ENCODE measurements at regions not wholly inside any gene's neighbourhood (a gene's known extent, or its start where the extent isn't known, plus 50 kb on each side); places are given as distances from the start of the nearest gene placed in this dataset.

DNA sequence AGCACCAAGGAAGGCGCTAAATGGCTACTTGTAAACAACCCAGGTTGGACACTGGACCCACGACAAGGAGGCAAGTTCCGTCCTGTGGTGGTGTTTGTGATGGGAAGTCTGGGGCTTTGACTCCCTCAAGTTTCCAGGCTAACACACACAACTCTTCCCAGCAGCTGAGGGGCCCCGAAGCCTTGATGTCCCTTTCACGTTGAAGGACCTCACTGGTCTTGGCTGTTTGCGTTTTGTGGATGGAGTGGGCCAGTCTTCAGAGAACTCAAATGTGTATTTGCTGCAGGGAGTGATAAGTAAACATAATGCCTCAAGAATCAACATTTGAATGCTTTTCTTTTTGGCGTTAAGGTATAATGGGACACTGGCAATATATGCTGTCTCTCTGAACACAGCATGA, 199.2 kb downstream of the TM9SF2 start:
- no peak for DNase-seq (ENCODE audit: low read depth)
- H3K4me3 ChIP-seq (ENCODE audit: control insufficient read depth, low read depth, low read length), result no peak overlapping the region
- TF ChIP-seq, protein P1, sequence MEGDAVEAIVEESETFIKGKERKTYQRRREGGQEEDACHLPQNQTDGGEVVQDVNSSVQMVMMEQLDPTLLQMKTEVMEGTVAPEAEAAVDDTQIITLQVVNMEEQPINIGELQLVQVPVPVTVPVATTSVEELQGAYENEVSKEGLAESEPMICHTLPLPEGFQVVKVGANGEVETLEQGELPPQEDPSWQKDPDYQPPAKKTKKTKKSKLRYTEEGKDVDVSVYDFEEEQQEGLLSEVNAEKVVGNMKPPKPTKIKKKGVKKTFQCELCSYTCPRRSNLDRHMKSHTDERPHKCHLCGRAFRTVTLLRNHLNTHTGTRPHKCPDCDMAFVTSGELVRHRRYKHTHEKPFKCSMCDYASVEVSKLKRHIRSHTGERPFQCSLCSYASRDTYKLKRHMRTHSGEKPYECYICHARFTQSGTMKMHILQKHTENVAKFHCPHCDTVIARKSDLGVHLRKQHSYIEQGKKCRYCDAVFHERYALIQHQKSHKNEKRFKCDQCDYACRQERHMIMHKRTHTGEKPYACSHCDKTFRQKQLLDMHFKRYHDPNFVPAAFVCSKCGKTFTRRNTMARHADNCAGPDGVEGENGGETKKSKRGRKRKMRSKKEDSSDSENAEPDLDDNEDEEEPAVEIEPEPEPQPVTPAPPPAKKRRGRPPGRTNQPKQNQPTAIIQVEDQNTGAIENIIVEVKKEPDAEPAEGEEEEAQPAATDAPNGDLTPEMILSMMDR (conservative IDR thresholded peaks at IDR 0.05; ENCODE audit: control insufficient read depth, insufficient read depth, low read depth, low read length), result no peak

DNA sequence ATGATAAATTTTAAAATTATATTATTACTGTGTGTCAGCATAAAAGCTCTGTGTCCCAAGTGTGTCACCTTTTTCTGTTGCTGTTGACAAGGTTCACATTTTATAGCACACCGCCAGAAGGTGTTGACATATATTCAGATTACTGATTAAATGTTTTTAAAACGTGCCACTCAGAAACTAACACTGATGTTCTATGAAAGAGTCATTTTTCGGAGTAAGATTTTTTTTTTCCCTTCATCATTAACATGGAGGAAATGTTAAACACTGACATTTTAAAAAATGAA, 197.5 kb downstream of the TM9SF2 start:
- TF ChIP-seq, protein P1 (conservative IDR thresholded peaks at IDR 0.05; ENCODE audit: control insufficient read depth, insufficient read depth, low read depth, low read length), result no peak

DNA sequence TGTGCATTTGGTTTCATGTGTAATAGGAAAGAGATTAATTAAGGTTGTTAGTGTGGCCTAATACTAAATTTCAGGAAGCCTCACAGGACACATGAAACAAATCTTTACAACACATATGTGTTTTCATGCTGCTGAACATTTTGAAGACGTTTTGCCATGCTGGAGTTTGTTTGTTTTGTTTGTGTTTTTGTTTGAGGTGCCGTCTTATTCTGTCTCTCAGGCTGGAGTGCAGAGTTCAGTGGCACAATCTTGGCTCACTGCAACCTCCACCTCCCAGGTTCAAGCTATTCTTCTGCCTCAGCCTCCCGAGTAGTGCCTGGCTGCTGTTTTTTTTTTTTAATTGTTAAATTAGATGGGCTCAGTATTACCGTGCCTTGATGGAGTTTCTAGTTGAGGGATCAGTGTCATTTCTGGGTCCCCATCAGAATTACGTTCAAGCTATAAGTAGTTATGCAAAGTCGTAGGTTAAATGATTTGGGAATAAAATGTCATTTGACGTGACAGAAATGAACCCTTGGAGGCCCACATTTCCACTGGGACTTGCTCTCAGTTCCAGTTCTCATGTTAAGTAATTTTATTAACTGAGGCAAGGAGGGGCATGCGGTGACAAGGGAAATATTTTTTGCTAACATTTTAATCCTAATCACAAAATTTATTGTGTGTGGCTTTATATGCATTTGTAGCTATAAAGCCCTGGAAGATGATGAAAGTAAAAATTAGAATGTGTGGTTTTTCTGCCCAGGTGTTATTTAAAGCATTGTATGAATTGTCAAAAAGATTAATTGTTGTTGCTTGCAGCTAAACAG, 196.9 kb downstream of the TM9SF2 start:
- H3K4me3 ChIP-seq (ENCODE audit: control insufficient read depth, low read depth, low read length), result no peak overlapping the region
- no peak for DNase-seq (ENCODE audit: low read depth)
- TF ChIP-seq, protein P1 (conservative IDR thresholded peaks at IDR 0.05; ENCODE audit: control insufficient read depth, insufficient read depth, low read depth, low read length), result no peak

More for the DNA sequence above, 197.5 kb downstream of the TM9SF2 start:
- H3K4me3 ChIP-seq (ENCODE audit: control insufficient read depth, low read depth, low read length), result no peak overlapping the region
- DNase-seq (ENCODE audit: low read depth), result no peak

DNA sequence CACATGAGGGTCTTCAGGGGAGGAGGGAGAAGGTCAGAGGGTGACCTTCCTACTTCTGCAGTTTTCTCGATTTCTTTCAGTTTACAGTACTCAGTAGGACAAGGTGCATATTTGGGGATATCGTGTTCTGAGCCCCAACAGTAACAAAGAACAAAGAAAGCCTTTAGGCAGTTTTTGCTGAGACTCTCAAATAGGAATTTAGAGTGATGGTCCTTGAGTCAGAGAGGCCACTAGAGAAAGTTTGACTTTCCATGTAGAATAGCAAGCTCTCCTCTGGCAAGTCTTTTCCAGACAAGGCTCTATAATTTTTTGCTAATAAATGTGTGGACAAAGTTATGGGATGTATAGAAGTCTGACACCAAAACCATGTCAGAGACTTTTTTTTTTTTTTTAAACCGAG, 194.6 kb downstream of the TM9SF2 start:
- H3K4me3 ChIP-seq (ENCODE audit: control insufficient read depth, low read depth, low read length), result no peak overlapping the region
- DNase-seq (ENCODE audit: low read depth), result no peak
- TF ChIP-seq, protein P1 (conservative IDR thresholded peaks at IDR 0.05; ENCODE audit: control insufficient read depth, insufficient read depth, low read depth, low read length), result no peak

DNA sequence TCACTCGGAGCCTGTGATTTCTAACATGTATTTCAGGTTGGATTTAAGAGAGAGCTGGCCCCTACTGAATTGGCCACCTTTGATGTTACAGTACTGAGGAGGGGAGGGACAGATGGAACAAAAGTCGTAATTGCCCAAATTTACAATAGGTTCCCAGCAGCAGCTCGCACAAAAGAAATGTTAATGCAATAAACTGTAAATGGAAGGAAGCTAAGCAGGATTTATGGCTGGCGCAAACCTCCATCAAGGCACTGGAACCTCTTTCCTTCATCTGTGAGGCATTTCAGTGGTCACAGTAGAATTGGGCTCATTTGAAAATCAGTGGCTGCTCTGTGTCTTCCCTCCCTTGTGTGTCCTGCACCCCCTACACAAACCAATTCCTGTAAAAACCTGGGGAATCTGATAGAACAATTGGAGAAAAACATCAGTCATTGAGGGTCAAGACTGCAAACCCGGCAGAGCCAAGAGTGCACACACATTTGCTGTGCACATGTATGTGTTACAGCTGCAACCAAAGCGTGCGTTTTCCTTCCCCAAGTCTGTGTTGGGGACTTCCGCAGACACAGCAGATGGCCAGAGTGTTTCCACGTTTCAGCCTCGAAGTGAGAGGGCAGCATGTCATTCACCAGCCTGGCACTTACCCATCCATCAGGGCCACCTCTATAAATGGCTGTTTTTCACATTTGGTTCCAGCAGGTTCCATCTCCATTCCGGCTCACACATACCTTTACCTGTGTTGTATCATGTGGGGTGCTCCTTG, 192.8 kb downstream of the TM9SF2 start:
- no peak overlapping the region for H3K4me3 ChIP-seq (ENCODE audit: control insufficient read depth, low read depth, low read length)
- TF ChIP-seq, protein P1 (conservative IDR thresholded peaks at IDR 0.05; ENCODE audit: control insufficient read depth, insufficient read depth, low read depth, low read length), result no peak
- DNase-seq (ENCODE audit: low read depth), result no peak

DNA sequence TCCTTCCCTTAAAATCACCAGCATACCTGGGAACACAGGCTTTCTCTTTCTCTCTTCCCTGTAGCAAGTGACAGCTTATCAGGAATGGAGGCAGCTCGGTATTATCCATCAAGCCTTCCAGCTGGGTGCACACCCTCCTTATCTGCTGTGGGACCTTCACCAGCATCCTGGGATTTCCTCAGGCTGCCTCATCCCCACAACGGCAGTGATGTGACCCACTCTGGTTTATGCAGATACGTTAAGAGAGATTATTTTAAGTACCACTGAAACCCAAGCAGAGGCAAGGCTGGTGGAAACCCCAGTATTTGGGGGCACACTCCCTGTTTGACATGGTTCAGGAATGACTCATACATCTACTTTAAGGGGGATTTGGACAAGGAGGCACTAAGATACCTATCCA, 192.1 kb downstream of the TM9SF2 start:
- H3K4me3 ChIP-seq (ENCODE audit: control insufficient read depth, low read depth, low read length), result no peak overlapping the region
- no peak for DNase-seq (ENCODE audit: low read depth)
- TF ChIP-seq, protein P1 (conservative IDR thresholded peaks at IDR 0.05; ENCODE audit: control insufficient read depth, insufficient read depth, low read depth, low read length), result no peak

All from fibroblast of mammary gland (primary cell).